ENCODE measurements at regions not wholly inside any gene's neighbourhood (a gene's known extent, or its start where the extent isn't known, plus 50 kb on each side); places are given as distances from the start of the nearest gene placed in this dataset.

- no peak for TF ChIP-seq TAF1 (IDR thresholded peaks at IDR 0.05; ENCODE audit: borderline replicate concordance, insufficient read depth, low read length)
- TF ChIP-seq SIN3A (IDR thresholded peaks at IDR 0.05; ENCODE audit: borderline replicate concordance, insufficient read depth, low read length): no peak
- TF ChIP-seq FOXP2 (optimal IDR thresholded peaks at IDR 0.05; ENCODE audit: borderline replicate concordance, extremely low read depth, extremely low read length, insufficient read depth): no peak
- TF ChIP-seq REST (IDR thresholded peaks at IDR 0.05; ENCODE audit: insufficient read depth in 1 of 2, low read depth in 2 of 2, low read length in 2 of 2): no peak
Measured at GRCh38 chr1:217095050-217095622, 371.9 kb upstream of the ESRRG start.

GRCh38 chr1:217091561-217091960 is 368.3 kb upstream of the ESRRG start:
- TF ChIP-seq TAF1 (IDR thresholded peaks at IDR 0.05; ENCODE audit: borderline replicate concordance, insufficient read depth, low read length) (no peak), POLR2AphosphoS5 (IDR thresholded peaks at IDR 0.05; ENCODE audit: low read depth, low read length) (no peak), FOXP2 (optimal IDR thresholded peaks at IDR 0.05; ENCODE audit: borderline replicate concordance, extremely low read depth, extremely low read length, insufficient read depth) (no peak), SIN3A (IDR thresholded peaks at IDR 0.05; ENCODE audit: borderline replicate concordance, insufficient read depth, low read length) (no peak), REST (IDR thresholded peaks at IDR 0.05; ENCODE audit: insufficient read depth in 1 of 2, low read depth in 2 of 2, low read length in 2 of 2) (no peak)

- TF ChIP-seq SIN3A (IDR thresholded peaks at IDR 0.05; ENCODE audit: borderline replicate concordance, insufficient read depth, low read length) (peak; percentile 62; the same call in 1 of the 2 replicates), TAF1 (IDR thresholded peaks at IDR 0.05; ENCODE audit: borderline replicate concordance, insufficient read depth, low read length) (no peak; the same call in 1 of the 2 replicates)
Measured at GRCh38 chr1:217090060-217090911, 367.1 kb upstream of the ESRRG start.

GRCh38 chr1:217089361-217090014 is 366.3 kb upstream of the ESRRG start:
- TF ChIP-seq POLR2AphosphoS5 (IDR thresholded peaks at IDR 0.05; ENCODE audit: low read depth, low read length): peak; percentile 80
- no peak for TF ChIP-seq FOXP2 (optimal IDR thresholded peaks at IDR 0.05; ENCODE audit: borderline replicate concordance, extremely low read depth, extremely low read length, insufficient read depth)
- peak; percentile 76 for TF ChIP-seq TAF1 (IDR thresholded peaks at IDR 0.05; ENCODE audit: borderline replicate concordance, insufficient read depth, low read length)

GRCh38 chr1:217088521-217089284 is 365.5 kb upstream of the ESRRG start:
- TF ChIP-seq REST (IDR thresholded peaks at IDR 0.05; ENCODE audit: insufficient read depth in 1 of 2, low read depth in 2 of 2, low read length in 2 of 2): no peak
- peak; percentile 78 for TF ChIP-seq FOXP2 (optimal IDR thresholded peaks at IDR 0.05; ENCODE audit: borderline replicate concordance, extremely low read depth, extremely low read length, insufficient read depth)
- peak; percentile 86 for TF ChIP-seq SIN3A (IDR thresholded peaks at IDR 0.05; ENCODE audit: borderline replicate concordance, insufficient read depth, low read length)
- TF ChIP-seq POLR2AphosphoS5 (IDR thresholded peaks at IDR 0.05; ENCODE audit: low read depth, low read length): no peak

Data from PFSK-1 (cell line).